H9 (cell line): ENCODE measurements at regions not wholly inside any gene's neighbourhood (a gene's known extent, or its start where the extent isn't known, plus 50 kb on each side); places are given as distances from the start of the nearest gene placed in this dataset.

Experiments used
- DNase-seq: peaks from one replicate; pipeline ENCODE4 v3.0.0-alpha.2; 2017
- H2AFZ ChIP-seq: one replicate; pipeline ENCODE4 v1.6.1; 2013; ENCODE audit warnings: mild to moderate bottlenecking, low read length, control low read depth, moderate library complexity
- H2AK5ac ChIP-seq: 2 replicates; pipeline ENCODE4 v1.6.1; 2013; ENCODE audit warnings: low read length, control low read depth, mixed read lengths; ENCODE audit not compliant: insufficient read length
- H2BK120ac ChIP-seq: one replicate; pipeline ENCODE4 v1.6.1; 2013; ENCODE audit warnings: low read depth, mild to moderate bottlenecking, low read length, control low read depth, inconsistent platforms; ENCODE audit not compliant: poor library complexity, severe bottlenecking
- H2BK12ac ChIP-seq: 2 replicates; pipeline ENCODE4 v1.6.1; 2013; ENCODE audit warnings: low read length, control low read depth, mixed read lengths, low read depth; ENCODE audit not compliant: insufficient read length
- H2BK15ac ChIP-seq: 2 replicates; pipeline ENCODE4 v1.6.1; 2013; ENCODE audit warnings: low read depth, low read length, control low read depth
- H2BK20ac ChIP-seq: one replicate; pipeline ENCODE4 v1.6.1; 2013; ENCODE audit warnings: low read depth, mild to moderate bottlenecking, low read length, control low read depth, inconsistent platforms; ENCODE audit not compliant: poor library complexity, severe bottlenecking
- H2BK5ac ChIP-seq: 2 replicates; pipeline ENCODE4 v1.6.1; 2013; ENCODE audit warnings: low read length, control low read depth, mixed read lengths; ENCODE audit not compliant: insufficient read length
- H3K14ac ChIP-seq: 2 replicates; pipeline ENCODE4 v1.6.1; 2013; ENCODE audit warnings: low read length, control low read depth; ENCODE audit not compliant: insufficient read depth
- H3K18ac ChIP-seq: 2 replicates; pipeline ENCODE4 v1.6.1; 2013; ENCODE audit warnings: low read depth, mild to moderate bottlenecking, mixed read lengths, low read length, control low read depth; ENCODE audit not compliant: insufficient read length
- H3K23ac ChIP-seq: 2 replicates; pipeline ENCODE4 v1.6.1; 2013; ENCODE audit warnings: low read length, control low read depth, mixed read lengths, low read depth; ENCODE audit not compliant: insufficient read length
- H3K23me2 ChIP-seq: 2 replicates; pipeline ENCODE4 v1.6.1; 2013; ENCODE audit warnings: low read depth, mild to moderate bottlenecking, mixed read lengths, low read length, control low read depth; ENCODE audit not compliant: insufficient read length, poor library complexity, severe bottlenecking
- H3K27ac ChIP-seq: 2 replicates; pipeline ENCODE4 v1.5.1; 2013; ENCODE audit warnings: low read length, control low read depth, mixed read lengths, low read depth; ENCODE audit not compliant: insufficient read length
- H3K27me3 ChIP-seq: 2 replicates; pipeline ENCODE4 v1.6.1; 2013; ENCODE audit warnings: low read length, control low read depth, inconsistent platforms; ENCODE audit not compliant: insufficient read depth
- H3K4ac ChIP-seq: 2 replicates; pipeline ENCODE4 v1.6.1; 2013; ENCODE audit warnings: low read depth, mild to moderate bottlenecking, control low read depth, inconsistent platforms, low read length, moderate library complexity
- H3K4me1 ChIP-seq: 2 replicates; pipeline ENCODE4 v1.6.1; 2013; ENCODE audit warnings: low read length, control low read depth, inconsistent platforms; ENCODE audit not compliant: insufficient read depth
- H3K4me2 ChIP-seq: 2 replicates; pipeline ENCODE4 v1.6.1; 2013; ENCODE audit warnings: low read length, control low read depth, mixed read lengths; ENCODE audit not compliant: insufficient read length, insufficient read depth
- H3K56ac ChIP-seq: 2 replicates; pipeline ENCODE4 v1.6.1; 2013; ENCODE audit warnings: low read depth, mild to moderate bottlenecking, mixed read lengths, low read length, control low read depth; ENCODE audit not compliant: insufficient read length
- H3K79me1 ChIP-seq: 2 replicates; pipeline ENCODE4 v1.6.1; 2013; ENCODE audit warnings: low read depth, mild to moderate bottlenecking, moderate library complexity, low read length, control low read depth, inconsistent platforms; ENCODE audit not compliant: insufficient read depth, poor library complexity, severe bottlenecking
- H3K79me2 ChIP-seq: 2 replicates; pipeline ENCODE4 v1.6.1; 2013; ENCODE audit warnings: low read length, control low read depth, inconsistent platforms; ENCODE audit not compliant: insufficient read depth
- H3K9ac ChIP-seq: 2 replicates; pipeline ENCODE4 v1.6.1; 2013; ENCODE audit warnings: low read length, control low read depth, mixed read lengths; ENCODE audit not compliant: insufficient read length; ENCODE audit errors: extremely low read depth
- H3K9me3 ChIP-seq: one replicate; pipeline ENCODE4 v1.6.1; 2013; ENCODE audit warnings: low read depth, low read length, inconsistent platforms; ENCODE audit not compliant: control insufficient read depth
- H3T11ph ChIP-seq: one replicate; pipeline ENCODE4 v1.6.1; 2013; ENCODE audit warnings: mild to moderate bottlenecking, low read length, control low read depth, inconsistent platforms
- H4K20me1 ChIP-seq: one replicate; pipeline ENCODE4 v1.6.1; 2013; ENCODE audit not compliant: control insufficient read depth, insufficient read length, insufficient read depth
- H4K5ac ChIP-seq: 2 replicates; pipeline ENCODE4 v1.6.1; 2013; ENCODE audit warnings: low read depth, mild to moderate bottlenecking, mixed read lengths, low read length, control low read depth; ENCODE audit not compliant: insufficient read length
- H4K8ac ChIP-seq: replicated peaks from 2 replicates; pipeline ENCODE4 v1.6.1; 2013; ENCODE audit warnings: low read length, control low read depth, mixed read lengths, low read depth; ENCODE audit not compliant: insufficient read length
- H4K91ac ChIP-seq: 2 replicates; pipeline ENCODE4 v1.6.1; 2013; ENCODE audit warnings: low read depth, mild to moderate bottlenecking, moderate library complexity, mixed read lengths, low read length, control low read depth; ENCODE audit not compliant: insufficient read length
- H3K27ac Mint-ChIP-seq, 3 experiments: 2 replicates in 2 of 3; 3 replicates in 1 of 3; pipeline ENCODE4 v1.8.0; 2020 to 2021; ENCODE audit warnings: mixed read lengths in 3 of 3, mild to moderate bottlenecking in 1 of 3, moderate library complexity in 1 of 3
- H3K27me3 Mint-ChIP-seq: 2 replicates; pipeline ENCODE4 v1.8.0; 2021; ENCODE audit warnings: low read depth, mild to moderate bottlenecking, moderate library complexity, mixed read lengths
- H3K36me3 Mint-ChIP-seq, 3 experiments: 2 replicates in 2 of 3; 3 replicates in 1 of 3; pipeline ENCODE4 v1.8.0; 2020 to 2021; ENCODE audit warnings: low read depth in 3 of 3, mixed read lengths in 3 of 3; ENCODE audit not compliant: insufficient read depth in 1 of 3
- H3K4me1 Mint-ChIP-seq, 2 experiments: 2 replicates each; pipeline ENCODE4 v1.8.0; 2020; ENCODE audit warnings: mixed read lengths in 2 of 2
- H3K4me3 Mint-ChIP-seq, 2 experiments: 2 replicates in 1 of 2; 3 replicates in 1 of 2; pipeline ENCODE4 v1.8.0; 2020 to 2021; ENCODE audit warnings: mild to moderate bottlenecking in 2 of 2, mixed read lengths in 2 of 2, moderate library complexity in 1 of 2
- H3K9me3 Mint-ChIP-seq, 2 experiments: 2 replicates in 1 of 2; 3 replicates in 1 of 2; pipeline ENCODE4 v1.8.0; 2020; ENCODE audit warnings: mild to moderate bottlenecking in 2 of 2, mixed read lengths in 2 of 2, moderate library complexity in 1 of 2
- CTCF ChIP-seq: fragments of 200-600 bp; sonication (generic); conservative IDR thresholded peaks from 3 replicates; pipeline ENCODE4 v1.8.0; 2021; ENCODE audit warnings: antibody characterized with exemption, mild to moderate bottlenecking
- WGBS: extraction: QIAGEN DNeasy Blood & Tissue Kit; methylation state at CpG from one replicate; pipeline ENCODE4 v1.1.7; 2013; ENCODE audit warnings: missing lambda C conversion rate, low lambda C conversion rate, mixed read lengths; ENCODE audit not compliant: insufficient read length; ENCODE audit errors: extremely low coverage; 5-methylcytosine and 5-hydroxymethylcytosine counted together

- H3K4me1 Mint-ChIP-seq, result peaks cover 17 to 30% of the 10 kb centered on the region in 2 experiments
- H3K4me2 ChIP-seq, result no peak overlapping the region
- H3K36me3 Mint-ChIP-seq, result peaks cover 14 to 18% (median 18%) of the 10 kb centered on the region in 3 experiments
These were observed 94.4 kb upstream of the CLCN4 start for GRCh38 chrX:10062352-10062751.

More at GRCh38 chrX:10062352-10062751, 94.4 kb upstream of the CLCN4 start:
- Histone ChIP-seq H2BK5ac (no peak overlapping the region), H3K23me2 (no peaks in the 10 kb centered on the region), H2AFZ (no peak overlapping the region), H4K5ac (no peak overlapping the region), H2BK12ac (no peak overlapping the region), H4K8ac (no peak overlapping the region), H3K18ac (no peak overlapping the region), H3K9me3 (no peaks in the 10 kb centered on the region), H3K9ac (no peak overlapping the region), H3K4me1 (peaks cover 5% of the 10 kb centered on the region; the same call in 1 of the 2 replicates), H3K14ac (no peak overlapping the region), H2AK5ac (no peak overlapping the region), H3T11ph (no peak overlapping the region), H3K27ac (no peak overlapping the region), H3K23ac (no peak overlapping the region), H3K56ac (no peak overlapping the region), H2BK15ac (no peak overlapping the region), H4K91ac (no peak overlapping the region), H3K4ac (no peak overlapping the region), H3K27me3 (no peaks in the 10 kb centered on the region), H2BK120ac (no peak overlapping the region), H3K79me2 (no peaks in the 10 kb centered on the region), H3K79me1 (no peaks in the 10 kb centered on the region), H4K20me1 (no peaks in the 10 kb centered on the region), H2BK20ac (no peak overlapping the region)
- H3K27me3 Mint-ChIP-seq, result peaks cover 2% of the 10 kb centered on the region; the same call in 1 of the 2 replicates
- TF ChIP-seq CTCF, result no peak
- DNase-seq, result no peak
- WGBS, result no CpG with 5 or more reads among the region's 4 CpGs
- H3K9me3 Mint-ChIP-seq, result peaks cover 41 to 59% of the 10 kb centered on the region in 2 experiments
- H3K4me3 Mint-ChIP-seq, result no peak overlapping the region
- H3K27ac Mint-ChIP-seq, result no peak overlapping the region
